Peyer's patch (tissue), 4 donors: ENCODE measurements at regions not wholly inside any gene's neighbourhood (a gene's known extent, or its start where the extent isn't known, plus 50 kb on each side); places are given as distances from the start of the nearest gene placed in this dataset.

Experiments
- DNase-seq, 3 donors: peaks; one replicate each; pipeline ENCODE4 v3.0.0-alpha.2; 2017 to 2019
- H3K27ac ChIP-seq, 4 donors: fragments of 200-600 bp; sonication (generic); one replicate each; pipeline ENCODE4 v1.5.1; 2016 to 2019
- H3K27me3 ChIP-seq, 2 donors: fragments of 200-600 bp; sonication (generic); one replicate each; pipeline ENCODE4 v1.5.1; 2019
- H3K36me3 ChIP-seq, 3 donors: fragments of 200-600 bp; sonication (generic); one replicate each; pipeline ENCODE4 v1.5.1; 2016 to 2019
- H3K4me1 ChIP-seq, 4 donors: fragments of 200-600 bp; sonication (generic); one replicate each; pipeline ENCODE4 v1.5.1; 2016 to 2019
- H3K4me3 ChIP-seq, 4 donors: fragments of 200-600 bp; sonication (generic); 1 replicate in 3 of 4; 2 replicates in 1 of 4; pipeline ENCODE4 v1.5.1; 2016 to 2019; ENCODE audit warnings: mild to moderate bottlenecking in 1 of 4
- H3K9me3 ChIP-seq, 4 donors: fragments of 200-600 bp; sonication (generic); one replicate each; pipeline ENCODE4 v1.5.1; 2016 to 2019; ENCODE audit warnings: mild to moderate bottlenecking in 1 of 4
- CTCF ChIP-seq, 6 experiments: fragments of 450-650 bp in 4 of 6; fragments of 200-600 bp in 2 of 6; sonication (generic) in 1 of 6; IDR thresholded peaks; one replicate each; pipeline ENCODE4 v1.5.1; 2017 to 2019; ENCODE audit warnings: antibody characterized with exemption in 6 of 6, mild to moderate bottlenecking in 3 of 6, moderate library complexity in 1 of 6
- POLR2A ChIP-seq, 2 donors: fragments of 450-650 bp; IDR thresholded peaks; one replicate each; pipeline ENCODE4 v1.5.1; 2017; ENCODE audit warnings: antibody characterized with exemption in 2 of 2, mild to moderate bottlenecking in 2 of 2, moderate library complexity in 2 of 2

GRCh38 chr6:45726444-45726843, 289.2 kb downstream of the CLIC5 start:
- Histone ChIP-seq H3K4me1 (no peaks in the 10 kb centered on the region), H3K27ac (no peak overlapping the region), H3K27me3 (no peaks in the 10 kb centered on the region), H3K4me3 (no peak overlapping the region), H3K9me3 (no peaks in the 10 kb centered on the region), H3K36me3 (no peaks in the 10 kb centered on the region)
- TF ChIP-seq POLR2A (IDR thresholded peaks at IDR 0.05), result no peak
- TF ChIP-seq CTCF (IDR thresholded peaks at IDR 0.05), result no peak
- no peak for DNase-seq

GRCh38 chr6:45724511-45724910, 291.1 kb downstream of the CLIC5 start:
- no peaks in the 10 kb centered on the region for H3K4me1 ChIP-seq
- H3K4me3 ChIP-seq, result no peak overlapping the region
- no peak for TF ChIP-seq CTCF (IDR thresholded peaks at IDR 0.05)
- TF ChIP-seq POLR2A (IDR thresholded peaks at IDR 0.05), result no peak
- no peaks in the 10 kb centered on the region for H3K9me3 ChIP-seq
- H3K36me3 ChIP-seq, result no peaks in the 10 kb centered on the region
- H3K27me3 ChIP-seq, result no peaks in the 10 kb centered on the region
- DNase-seq, result no peak
- H3K27ac ChIP-seq, result no peak overlapping the region

- TF ChIP-seq POLR2A (IDR thresholded peaks at IDR 0.05), result no peak
- TF ChIP-seq CTCF (IDR thresholded peaks at IDR 0.05), result no peak
- H3K27ac ChIP-seq, result no peak overlapping the region
- no peaks in the 10 kb centered on the region for H3K27me3 ChIP-seq
- no peak overlapping the region for H3K4me3 ChIP-seq
- H3K4me1 ChIP-seq, result no peaks in the 10 kb centered on the region
- no peaks in the 10 kb centered on the region for H3K36me3 ChIP-seq
- no peak for DNase-seq
- H3K9me3 ChIP-seq, result no peaks in the 10 kb centered on the region
These were observed 291.6 kb downstream of the CLIC5 start for GRCh38 chr6:45724027-45724426.

GRCh38 chr6:45722876-45723275, 292.8 kb downstream of the CLIC5 start:
- Histone ChIP-seq H3K36me3 (no peaks in the 10 kb centered on the region), H3K4me3 (no peak overlapping the region), H3K9me3 (no peaks in the 10 kb centered on the region), H3K27me3 (no peaks in the 10 kb centered on the region), H3K27ac (no peak overlapping the region), H3K4me1 (no peaks in the 10 kb centered on the region)
- TF ChIP-seq POLR2A (IDR thresholded peaks at IDR 0.05) (no peak), CTCF (IDR thresholded peaks at IDR 0.05) (no peak)
- DNase-seq, result no peak

- no peak overlapping the region for H3K4me3 ChIP-seq
- H3K27me3 ChIP-seq, result no peaks in the 10 kb centered on the region
- no peak overlapping the region for H3K27ac ChIP-seq
- no peak for DNase-seq
- H3K9me3 ChIP-seq, result no peaks in the 10 kb centered on the region
- TF ChIP-seq CTCF (IDR thresholded peaks at IDR 0.05), result no peak
- TF ChIP-seq POLR2A (IDR thresholded peaks at IDR 0.05), result no peak
- H3K4me1 ChIP-seq, result no peaks in the 10 kb centered on the region
- H3K36me3 ChIP-seq, result no peaks in the 10 kb centered on the region
These were observed 294.0 kb downstream of the CLIC5 start for GRCh38 chr6:45721665-45722064.

GRCh38 chr6:45718871-45719270, 296.8 kb downstream of the CLIC5 start:
- no peaks in the 10 kb centered on the region for H3K27me3 ChIP-seq
- H3K4me1 ChIP-seq, result peaks cover 0 to 4% (median 0%) of the 10 kb centered on the region in 4 donors

More at GRCh38 chr6:45718871-45719270, 296.8 kb downstream of the CLIC5 start:
- Histone ChIP-seq H3K4me3 (no peak overlapping the region), H3K27ac (no peak overlapping the region), H3K9me3 (no peaks in the 10 kb centered on the region), H3K36me3 (no peaks in the 10 kb centered on the region)
- TF ChIP-seq CTCF (IDR thresholded peaks at IDR 0.05) (no peak), POLR2A (IDR thresholded peaks at IDR 0.05) (no peak)
- DNase-seq, result no peak
